CD4-positive, alpha-beta T cell (primary cell): ENCODE measurements at regions not wholly inside any gene's neighbourhood (a gene's known extent, or its start where the extent isn't known, plus 50 kb on each side); places are given as distances from the start of the nearest gene placed in this dataset.

Experiments
- ATAC-seq: fragments of 200-7000 bp; cut with Tn5 transposase; one replicate; pipeline ENCODE4 v1.10.0; 2022; ENCODE audit warnings: mild to moderate bottlenecking; ENCODE audit not compliant: poor library complexity
- CTCF ChIA-PET: fragments of 350-600 bp; sonication (Branson Sonifier 250); formaldehyde crosslinking; loops from one replicate; lab custom pipeline; 2021; ENCODE audit warnings: antibody characterized with exemption, inconsistent platforms; lab: Charles Lee
- POLR2A ChIA-PET: fragments of 350-600 bp; sonication (Branson Sonifier 250); formaldehyde crosslinking; loops from one replicate; lab custom pipeline; 2021; ENCODE audit warnings: antibody characterized with exemption, inconsistent platforms; lab: Charles Lee
- DNase-seq, 14 experiments: peaks; one replicate each; pipeline ENCODE4 v3.0.0-alpha.2; 2013 to 2020; ENCODE audit warnings: mixed read lengths in 2 of 14
- H3K27ac ChIP-seq, 2 donors: one replicate each; pipeline versions ENCODE4 v1.5.1 to v1.7.0; 2013; ENCODE audit warnings: low read length in 2 of 2, low read depth in 1 of 2, mild to moderate bottlenecking in 1 of 2
- H3K27me3 ChIP-seq, 2 experiments: 1 replicate in 1 of 2; 2 replicates in 1 of 2; pipeline versions ENCODE4 v1.6.1 to v1.7.0; 2013; ENCODE audit warnings: low read length in 2 of 2, control low read depth in 1 of 2, mild to moderate bottlenecking in 1 of 2, moderate library complexity in 1 of 2; ENCODE audit not compliant: insufficient read depth in 2 of 2, control insufficient read depth in 1 of 2
- H3K36me3 ChIP-seq: one replicate; pipeline ENCODE4 v1.6.1; 2013; ENCODE audit warnings: low read length, control low read depth; ENCODE audit not compliant: insufficient read depth
- H3K4me1 ChIP-seq: one replicate; pipeline ENCODE4 v1.6.1; 2013; ENCODE audit warnings: low read length, control low read depth; ENCODE audit not compliant: insufficient read depth
- H3K4me3 ChIP-seq: one replicate; pipeline ENCODE4 v1.5.1; 2013; ENCODE audit warnings: mild to moderate bottlenecking, low read length, moderate library complexity
- H3K9me3 ChIP-seq, 2 experiments: 1 replicate in 1 of 2; 2 replicates in 1 of 2; pipeline versions ENCODE4 v1.6.1 to v1.7.0; 2013; ENCODE audit warnings: low read length in 2 of 2, mild to moderate bottlenecking in 2 of 2, control low read depth in 1 of 2, moderate library complexity in 1 of 2; ENCODE audit not compliant: control insufficient read depth in 1 of 2, insufficient read depth in 1 of 2
- H3K27ac Mint-ChIP-seq: one replicate; pipeline ENCODE4 v1.8.0; 2020; ENCODE audit warnings: mixed read lengths
- H3K27me3 Mint-ChIP-seq: one replicate; pipeline ENCODE4 v1.8.0; 2021; ENCODE audit warnings: mixed read lengths
- H3K36me3 Mint-ChIP-seq: one replicate; pipeline ENCODE4 v1.8.0; 2021; ENCODE audit warnings: low read depth, mixed read lengths
- H3K4me1 Mint-ChIP-seq: one replicate; pipeline ENCODE4 v1.8.0; 2021; ENCODE audit warnings: low read depth, mixed read lengths
- H3K4me3 Mint-ChIP-seq: one replicate; pipeline ENCODE4 v1.8.0; 2020; ENCODE audit warnings: mild to moderate bottlenecking, mixed read lengths
- H3K9me3 Mint-ChIP-seq: one replicate; pipeline ENCODE4 v1.8.0; 2020; ENCODE audit warnings: mixed read lengths
- intact Hi-C, 2 experiments: fragments of 100-400 bp; cut with DNase I in 1 of 2; cut with micrococcal nuclease in 1 of 2; formaldehyde crosslinking; loops; one replicate each; pipeline versions ENCODE4 v1.15.1 to v1.9.0; 2023 to 2025; cut with DNase I, micrococcal nuclease
- TF ChIP-seq, protein P1 (sequence below): fragments of 200-600 bp; IDR thresholded peaks from one replicate; pipeline ENCODE4 v1.8.0; 2022; ENCODE audit warnings: antibody characterized with exemption, mild to moderate bottlenecking

DNA sequence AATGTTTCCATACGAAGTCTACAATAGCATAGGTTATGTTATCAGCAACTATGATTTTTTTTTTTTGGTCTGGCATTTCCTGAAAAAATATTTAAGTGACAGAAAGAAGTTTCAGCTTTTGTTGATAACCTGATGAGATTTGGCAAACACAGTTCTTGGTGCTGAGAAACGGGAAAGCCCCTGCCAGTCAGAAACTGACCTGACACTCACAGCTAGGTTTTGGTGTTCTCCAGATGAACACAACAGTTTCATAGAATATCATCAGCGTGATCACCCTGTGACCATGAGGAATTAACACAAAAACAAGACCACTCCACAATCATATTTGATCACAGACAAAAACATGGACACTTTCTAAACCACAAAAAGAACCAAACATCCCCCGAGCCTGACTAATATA, 152.5 kb upstream of the DCAF8L1 start:
- ChIA-PET CTCF (no interaction called here), POLR2A (no interaction called here)
- ATAC-seq, result no peak
- TF ChIP-seq, protein P1, sequence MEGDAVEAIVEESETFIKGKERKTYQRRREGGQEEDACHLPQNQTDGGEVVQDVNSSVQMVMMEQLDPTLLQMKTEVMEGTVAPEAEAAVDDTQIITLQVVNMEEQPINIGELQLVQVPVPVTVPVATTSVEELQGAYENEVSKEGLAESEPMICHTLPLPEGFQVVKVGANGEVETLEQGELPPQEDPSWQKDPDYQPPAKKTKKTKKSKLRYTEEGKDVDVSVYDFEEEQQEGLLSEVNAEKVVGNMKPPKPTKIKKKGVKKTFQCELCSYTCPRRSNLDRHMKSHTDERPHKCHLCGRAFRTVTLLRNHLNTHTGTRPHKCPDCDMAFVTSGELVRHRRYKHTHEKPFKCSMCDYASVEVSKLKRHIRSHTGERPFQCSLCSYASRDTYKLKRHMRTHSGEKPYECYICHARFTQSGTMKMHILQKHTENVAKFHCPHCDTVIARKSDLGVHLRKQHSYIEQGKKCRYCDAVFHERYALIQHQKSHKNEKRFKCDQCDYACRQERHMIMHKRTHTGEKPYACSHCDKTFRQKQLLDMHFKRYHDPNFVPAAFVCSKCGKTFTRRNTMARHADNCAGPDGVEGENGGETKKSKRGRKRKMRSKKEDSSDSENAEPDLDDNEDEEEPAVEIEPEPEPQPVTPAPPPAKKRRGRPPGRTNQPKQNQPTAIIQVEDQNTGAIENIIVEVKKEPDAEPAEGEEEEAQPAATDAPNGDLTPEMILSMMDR, result no peak
- no peaks in the 10 kb centered on the region for H3K9me3 Mint-ChIP-seq
- no peaks in the 10 kb centered on the region for H3K27me3 Mint-ChIP-seq
- DNase-seq, result no peak
- no peak overlapping the region for H3K4me3 Mint-ChIP-seq
- intact Hi-C loops, result no loop called here
- H3K4me1 ChIP-seq, result no peaks in the 10 kb centered on the region
- no peak overlapping the region for H3K27ac Mint-ChIP-seq
- H3K9me3 ChIP-seq, result no peaks in the 10 kb centered on the region
- no peaks in the 10 kb centered on the region for H3K36me3 ChIP-seq
- H3K4me1 Mint-ChIP-seq, result no peaks in the 10 kb centered on the region
- no peak overlapping the region for H3K27ac ChIP-seq
- H3K27me3 ChIP-seq, result no peaks in the 10 kb centered on the region
- no peaks in the 10 kb centered on the region for H3K36me3 Mint-ChIP-seq
- H3K4me3 ChIP-seq, result no peak overlapping the region

DNA sequence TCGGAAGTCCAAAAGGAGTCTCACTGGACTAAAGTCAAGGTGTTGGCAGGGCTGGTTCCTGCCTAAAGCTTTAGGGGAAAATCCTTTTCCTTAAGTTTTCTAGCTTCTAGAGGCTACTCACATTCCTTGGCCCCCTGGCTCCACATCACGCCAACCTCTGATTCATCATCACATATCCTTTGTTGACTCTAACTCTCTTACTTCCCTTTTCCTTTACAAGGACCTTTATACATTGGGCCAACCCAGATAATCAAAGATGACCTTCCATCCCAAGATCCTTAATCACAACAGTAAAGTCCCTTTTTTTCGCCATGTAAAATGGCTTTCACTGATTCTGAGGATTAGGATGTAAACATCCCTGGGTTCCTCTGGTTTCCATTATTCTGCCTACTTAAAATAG, 146.4 kb upstream of the DCAF8L1 start:
- CTCF ChIA-PET, result no interaction called here
- no peaks in the 10 kb centered on the region for H3K27me3 Mint-ChIP-seq
- POLR2A ChIA-PET, result no interaction called here
- DNase-seq (no peak), ATAC-seq (no peak)
- no peaks in the 10 kb centered on the region for H3K4me1 ChIP-seq
- no peaks in the 10 kb centered on the region for H3K36me3 ChIP-seq
- H3K27me3 ChIP-seq, result no peaks in the 10 kb centered on the region
- H3K27ac ChIP-seq, result no peak overlapping the region
- H3K4me1 Mint-ChIP-seq, result no peaks in the 10 kb centered on the region
- H3K9me3 ChIP-seq, result no peaks in the 10 kb centered on the region
- H3K9me3 Mint-ChIP-seq, result no peaks in the 10 kb centered on the region
- H3K4me3 ChIP-seq, result no peak overlapping the region
- TF ChIP-seq, protein P1, result no peak
- H3K27ac Mint-ChIP-seq, result no peak overlapping the region
- H3K36me3 Mint-ChIP-seq, result no peaks in the 10 kb centered on the region
- H3K4me3 Mint-ChIP-seq, result no peak overlapping the region
- intact Hi-C loops, result no loop called here

DNA sequence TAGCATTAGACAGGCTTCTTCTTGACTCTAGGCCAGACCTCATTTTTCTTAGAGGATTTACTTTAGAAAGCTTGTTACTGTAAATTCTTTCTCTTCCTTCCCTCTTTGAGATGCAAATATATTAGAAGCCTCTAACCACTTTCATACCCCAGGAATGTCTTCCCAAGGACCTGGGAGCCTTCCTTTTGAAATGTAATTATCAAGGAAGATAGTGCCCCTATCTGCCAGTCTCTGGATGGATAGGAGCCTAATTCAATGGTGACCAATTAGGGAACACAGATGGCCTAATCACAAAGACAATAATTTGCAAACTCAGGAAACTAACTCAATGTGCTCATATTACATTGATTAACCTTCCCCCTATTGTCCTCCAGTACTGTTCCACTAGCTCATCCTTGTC, 145.6 kb upstream of the DCAF8L1 start:
- DNase-seq (no peak), ATAC-seq (no peak)
- H3K36me3 ChIP-seq, result no peaks in the 10 kb centered on the region
- Mint-ChIP-seq H3K27ac (no peak overlapping the region), H3K4me3 (no peak overlapping the region), H3K4me1 (no peaks in the 10 kb centered on the region), H3K36me3 (no peaks in the 10 kb centered on the region), H3K9me3 (no peaks in the 10 kb centered on the region), H3K27me3 (no peaks in the 10 kb centered on the region)
- no peaks in the 10 kb centered on the region for H3K4me1 ChIP-seq
- intact Hi-C loops, result no loop called here
- ChIA-PET POLR2A (no interaction called here), CTCF (no interaction called here)
- no peak overlapping the region for H3K4me3 ChIP-seq
- H3K9me3 ChIP-seq, result no peaks in the 10 kb centered on the region
- H3K27me3 ChIP-seq, result no peaks in the 10 kb centered on the region
- TF ChIP-seq, protein P1, result no peak
- no peak overlapping the region for H3K27ac ChIP-seq
